GM23248 (cell line): ENCODE measurements at regions not wholly inside any gene's neighbourhood (a gene's known extent, or its start where the extent isn't known, plus 50 kb on each side); places are given as distances from the start of the nearest gene placed in this dataset.

Experiments used
- EZH2 ChIP-seq: fragments of 200-600 bp; sonication (generic); IDR thresholded peaks from 2 replicates; pipeline ENCODE4 v1.6.1; 2018; ENCODE audit warnings: antibody characterized with exemption, mild to moderate bottlenecking; ENCODE audit not compliant: insufficient read depth, poor library complexity, severe bottlenecking
- EZH2phosphoT487 ChIP-seq: fragments of 200-600 bp; sonication (generic); IDR thresholded peaks from 2 replicates; pipeline ENCODE4 v1.6.1; 2018; ENCODE audit warnings: antibody characterized with exemption, moderate library complexity, mild to moderate bottlenecking, low read depth; ENCODE audit not compliant: insufficient read depth

- TF ChIP-seq EZH2phosphoT487 = no peak
- TF ChIP-seq EZH2 = no peak
Observed at GRCh38 chr14:87041290-87042020, 951.5 kb downstream of the GALC start.
